Parathyroid adenoma (tissue), 2 donors: ENCODE measurements at regions not wholly inside any gene's neighbourhood (a gene's known extent, or its start where the extent isn't known, plus 50 kb on each side); places are given as distances from the start of the nearest gene placed in this dataset.

Experiments
- H2AFZ ChIP-seq: fragments of 300-600 bp; sonication (generic); one replicate; pipeline ENCODE4 v1.7.0; 2017; ENCODE audit warnings: antibody characterized with exemption, mild to moderate bottlenecking
- H3K27ac ChIP-seq: fragments of 300-600 bp; sonication (generic); one replicate; pipeline ENCODE4 v1.7.0; 2017
- H3K27me3 ChIP-seq: fragments of 300-600 bp; sonication (generic); one replicate; pipeline ENCODE4 v1.7.0; 2017; ENCODE audit warnings: low read length; ENCODE audit not compliant: control insufficient read depth, insufficient read depth
- H3K36me3 ChIP-seq: fragments of 300-600 bp; sonication (generic); one replicate; pipeline ENCODE4 v1.7.0; 2017; ENCODE audit warnings: low read length; ENCODE audit not compliant: control insufficient read depth, insufficient read depth
- H3K4me1 ChIP-seq: fragments of 300-600 bp; sonication (generic); one replicate; pipeline ENCODE4 v1.7.0; 2017; ENCODE audit warnings: control low read depth
- H3K4me2 ChIP-seq: fragments of 300-600 bp; sonication (generic); one replicate; pipeline ENCODE4 v1.7.0; 2017; ENCODE audit warnings: low read length
- H3K4me3 ChIP-seq: fragments of 300-600 bp; sonication (generic); one replicate; pipeline ENCODE4 v1.7.0; 2017; ENCODE audit warnings: low read depth, low read length
- H3K79me2 ChIP-seq: fragments of 300-600 bp; sonication (generic); one replicate; pipeline ENCODE4 v1.7.0; 2017; ENCODE audit warnings: control low read depth
- H3K9ac ChIP-seq: fragments of 300-600 bp; sonication (generic); one replicate; pipeline ENCODE4 v1.7.0; 2017; ENCODE audit warnings: mild to moderate bottlenecking
- H3K9me3 ChIP-seq: fragments of 300-600 bp; sonication (generic); one replicate; pipeline ENCODE4 v1.7.0; 2017; ENCODE audit warnings: low read length; ENCODE audit not compliant: control insufficient read depth
- TF ChIP-seq, protein P1 (sequence below): fragments of 300-600 bp; sonication (generic); IDR thresholded peaks from one replicate; pipeline ENCODE4 v1.7.0; 2017; ENCODE audit warnings: antibody characterized with exemption, mild to moderate bottlenecking
- donor health status: primary hyperparathyroidism.

DNA sequence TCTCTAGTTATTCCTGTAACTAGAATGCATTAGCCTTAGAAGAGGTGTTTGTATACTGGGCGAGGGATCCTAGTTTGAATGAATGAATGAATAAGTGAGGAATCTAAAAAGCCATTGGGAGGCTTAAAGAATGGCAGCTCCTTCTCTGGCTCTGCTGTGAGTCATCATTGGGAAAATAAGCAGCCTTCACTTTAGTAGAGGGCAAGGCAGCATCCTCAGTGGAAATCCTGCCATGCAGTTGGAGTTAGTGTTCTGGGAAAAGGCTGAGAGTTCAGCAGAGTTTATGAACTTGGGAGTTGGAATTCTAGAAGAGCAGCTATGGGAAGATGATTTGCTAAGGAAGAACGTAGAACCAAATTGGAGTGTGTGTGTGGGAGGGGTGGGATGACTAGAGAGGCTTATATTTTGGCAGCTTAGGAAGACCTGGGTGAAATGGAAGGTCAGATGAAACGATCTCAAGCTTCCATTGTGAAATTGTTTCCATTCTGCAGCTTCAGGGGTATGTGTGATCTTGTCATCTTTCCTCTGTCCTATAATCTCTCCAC lies 120.8 kb downstream of the PTCSC3 start:
- TF ChIP-seq, protein P1, sequence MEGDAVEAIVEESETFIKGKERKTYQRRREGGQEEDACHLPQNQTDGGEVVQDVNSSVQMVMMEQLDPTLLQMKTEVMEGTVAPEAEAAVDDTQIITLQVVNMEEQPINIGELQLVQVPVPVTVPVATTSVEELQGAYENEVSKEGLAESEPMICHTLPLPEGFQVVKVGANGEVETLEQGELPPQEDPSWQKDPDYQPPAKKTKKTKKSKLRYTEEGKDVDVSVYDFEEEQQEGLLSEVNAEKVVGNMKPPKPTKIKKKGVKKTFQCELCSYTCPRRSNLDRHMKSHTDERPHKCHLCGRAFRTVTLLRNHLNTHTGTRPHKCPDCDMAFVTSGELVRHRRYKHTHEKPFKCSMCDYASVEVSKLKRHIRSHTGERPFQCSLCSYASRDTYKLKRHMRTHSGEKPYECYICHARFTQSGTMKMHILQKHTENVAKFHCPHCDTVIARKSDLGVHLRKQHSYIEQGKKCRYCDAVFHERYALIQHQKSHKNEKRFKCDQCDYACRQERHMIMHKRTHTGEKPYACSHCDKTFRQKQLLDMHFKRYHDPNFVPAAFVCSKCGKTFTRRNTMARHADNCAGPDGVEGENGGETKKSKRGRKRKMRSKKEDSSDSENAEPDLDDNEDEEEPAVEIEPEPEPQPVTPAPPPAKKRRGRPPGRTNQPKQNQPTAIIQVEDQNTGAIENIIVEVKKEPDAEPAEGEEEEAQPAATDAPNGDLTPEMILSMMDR, result no peak
- no peak overlapping the region for H3K4me2 ChIP-seq
- no peak overlapping the region for H2AFZ ChIP-seq
- H3K27ac ChIP-seq, result no peak overlapping the region
- H3K9me3 ChIP-seq, result no peaks in the 10 kb centered on the region
- H3K79me2 ChIP-seq, result no peaks in the 10 kb centered on the region
- no peaks in the 10 kb centered on the region for H3K4me1 ChIP-seq
- H3K27me3 ChIP-seq, result no peaks in the 10 kb centered on the region
- no peaks in the 10 kb centered on the region for H3K36me3 ChIP-seq
- H3K4me3 ChIP-seq, result no peak overlapping the region
- no peak overlapping the region for H3K9ac ChIP-seq

DNA sequence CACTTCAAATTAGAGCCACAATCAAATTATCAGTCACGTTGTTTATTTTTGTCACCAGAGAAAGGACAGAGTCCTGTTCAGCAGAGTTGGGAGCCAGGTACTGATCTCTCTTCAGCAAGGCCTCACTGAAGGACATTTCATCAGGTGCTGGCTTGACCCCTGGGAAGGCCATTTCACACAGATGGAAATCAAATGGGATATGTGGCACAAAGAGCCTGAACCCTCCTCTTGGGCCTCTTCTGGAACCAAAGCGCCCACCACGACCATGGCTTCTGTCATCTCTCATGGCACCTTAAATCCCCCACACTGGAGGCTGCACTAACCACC lies 121.5 kb downstream of the PTCSC3 start:
- Histone ChIP-seq H3K4me3 (no peak overlapping the region), H3K9me3 (no peaks in the 10 kb centered on the region), H3K27me3 (no peaks in the 10 kb centered on the region), H3K79me2 (no peaks in the 10 kb centered on the region), H3K4me1 (no peaks in the 10 kb centered on the region), H3K36me3 (no peaks in the 10 kb centered on the region), H2AFZ (no peak overlapping the region), H3K9ac (no peak overlapping the region), H3K4me2 (no peak overlapping the region), H3K27ac (no peak overlapping the region)
- TF ChIP-seq, protein P1, result no peak

DNA sequence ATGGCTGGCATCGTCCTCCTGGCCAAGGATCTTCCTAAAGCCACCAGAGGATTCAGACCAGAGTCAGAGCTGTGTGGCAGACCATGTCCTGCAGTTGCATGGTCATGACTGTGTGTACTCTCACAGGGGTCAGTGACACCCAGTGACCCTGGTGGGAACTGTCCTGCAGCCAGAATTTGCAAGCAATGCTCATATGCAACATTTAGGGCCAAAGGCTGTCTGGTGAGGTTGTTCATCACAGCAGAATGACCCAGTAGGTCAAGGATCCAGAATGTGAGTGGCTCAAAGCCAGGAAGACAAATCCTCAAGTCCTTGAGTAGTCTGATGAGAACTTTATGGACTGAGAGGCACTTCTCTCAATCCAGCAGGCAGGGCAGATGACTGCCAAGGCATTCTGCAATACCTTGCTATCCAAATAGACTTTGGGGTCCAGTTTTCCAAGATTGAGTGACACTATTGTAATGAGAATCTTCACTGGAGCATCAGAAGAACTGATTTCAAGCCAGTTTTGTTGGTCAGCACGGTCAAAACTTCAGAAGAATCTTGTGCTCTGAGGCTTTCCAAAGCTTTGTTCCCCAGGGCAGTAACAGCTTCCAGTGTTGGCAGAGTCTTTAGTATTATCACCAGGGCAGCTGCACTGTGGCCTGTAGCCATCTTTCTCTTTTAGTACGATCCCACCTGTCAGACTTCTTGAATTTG lies 122.0 kb downstream of the PTCSC3 start:
- Histone ChIP-seq H3K4me3 (no peak overlapping the region), H3K27me3 (no peaks in the 10 kb centered on the region), H3K4me2 (no peak overlapping the region), H3K79me2 (no peaks in the 10 kb centered on the region), H3K4me1 (no peaks in the 10 kb centered on the region), H3K9ac (no peak overlapping the region), H3K36me3 (no peaks in the 10 kb centered on the region), H3K27ac (no peak overlapping the region), H2AFZ (no peak overlapping the region), H3K9me3 (no peaks in the 10 kb centered on the region)
- TF ChIP-seq, protein P1, result no peak

DNA sequence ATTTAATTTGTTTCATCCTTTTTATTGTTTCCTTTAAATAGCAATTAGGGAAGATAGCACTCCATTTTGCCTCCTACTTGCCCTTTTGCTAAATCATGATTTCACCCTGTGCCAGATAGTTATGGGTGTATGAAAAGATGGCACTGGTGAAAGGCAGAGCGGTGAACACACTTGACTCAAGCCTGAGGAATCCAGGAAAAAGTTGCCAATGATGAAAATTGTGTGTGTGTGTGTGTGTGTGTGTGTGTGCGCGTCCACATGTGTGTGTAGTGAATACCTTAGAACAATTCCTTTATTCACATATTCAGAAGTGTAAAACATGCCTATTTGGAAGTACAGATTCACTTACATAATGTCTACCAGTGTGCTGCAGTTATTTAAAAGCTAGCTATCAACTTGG lies 123.8 kb downstream of the PTCSC3 start:
- H3K27ac ChIP-seq, result no peak overlapping the region
- no peaks in the 10 kb centered on the region for H3K27me3 ChIP-seq

More for the DNA sequence above, 123.8 kb downstream of the PTCSC3 start:
- H3K9me3 ChIP-seq, result no peaks in the 10 kb centered on the region
- no peak overlapping the region for H3K4me2 ChIP-seq
- H3K4me3 ChIP-seq, result no peak overlapping the region
- TF ChIP-seq, protein P1, result no peak
- H3K36me3 ChIP-seq, result no peaks in the 10 kb centered on the region
- H3K4me1 ChIP-seq, result no peaks in the 10 kb centered on the region
- no peak overlapping the region for H2AFZ ChIP-seq
- no peaks in the 10 kb centered on the region for H3K79me2 ChIP-seq
- H3K9ac ChIP-seq, result no peak overlapping the region
